OCI-LY1 (cell line): ENCODE measurements at regions not wholly inside any gene's neighbourhood (a gene's known extent, or its start where the extent isn't known, plus 50 kb on each side); places are given as distances from the start of the nearest gene placed in this dataset.

Experiments used
- H2AFZ ChIP-seq: fragments of 200-600 bp; sonication (generic), shearing (Covaris generic); 2 replicates; pipeline ENCODE4 v1.6.0; 2014; ENCODE audit warnings: antibody characterized with exemption, mild to moderate bottlenecking, low read length
- H3F3A ChIP-seq: fragments of 200-600 bp; sonication (generic), shearing (Covaris generic); 2 replicates; pipeline ENCODE4 v1.6.0; 2014; ENCODE audit warnings: mild to moderate bottlenecking, antibody characterized with exemption, low read length, moderate library complexity; ENCODE audit not compliant: insufficient read depth
- H3K27ac ChIP-seq: fragments of 200-600 bp; sonication (generic); 2 replicates; pipeline ENCODE4 v1.5.1; 2014; ENCODE audit warnings: low read length, mixed run types, mild to moderate bottlenecking, low read depth; ENCODE audit not compliant: poor library complexity, severe bottlenecking
- H3K27me3 ChIP-seq: fragments of 200-600 bp; sonication (generic); 2 replicates; pipeline ENCODE4 v1.6.0; 2014; ENCODE audit warnings: antibody characterized with exemption, mild to moderate bottlenecking, low read length, moderate library complexity; ENCODE audit not compliant: insufficient read depth
- H3K36me3 ChIP-seq: fragments of 200-600 bp; sonication (generic); 2 replicates; pipeline ENCODE4 v1.6.1; 2014; ENCODE audit warnings: mild to moderate bottlenecking, antibody characterized with exemption, low read length, moderate library complexity, mixed read lengths; ENCODE audit not compliant: insufficient read depth
- H3K4me1 ChIP-seq: fragments of 200-600 bp; sonication (generic); 2 replicates; pipeline ENCODE4 v1.5.1; 2014; ENCODE audit warnings: mild to moderate bottlenecking, low read length, moderate library complexity; ENCODE audit not compliant: insufficient read depth, severe bottlenecking
- H3K4me2 ChIP-seq: fragments of 200-600 bp; sonication (generic), shearing (Covaris generic); 2 replicates; pipeline ENCODE4 v1.6.1; 2014; ENCODE audit warnings: low read length
- H3K4me3 ChIP-seq: fragments of 200-600 bp; sonication (generic); 2 replicates; pipeline ENCODE4 v1.5.1; 2014; ENCODE audit warnings: low read length, low read depth, mild to moderate bottlenecking, mixed read lengths; ENCODE audit not compliant: poor library complexity, severe bottlenecking
- H3K79me2 ChIP-seq: fragments of 200-600 bp; shearing (Covaris generic); 2 replicates; pipeline ENCODE4 v1.6.1; 2016; ENCODE audit warnings: mixed run types, low read length, mixed read lengths; ENCODE audit not compliant: insufficient read depth
- H3K9ac ChIP-seq: fragments of 200-600 bp; sonication (generic), shearing (Covaris generic); 2 replicates; pipeline ENCODE4 v1.6.1; 2014; ENCODE audit warnings: mild to moderate bottlenecking, low read length, mixed read lengths
- H3K9me2 ChIP-seq: fragments of 200-600 bp; sonication (generic), shearing (Covaris generic); 2 replicates; pipeline ENCODE4 v1.6.1; 2014; ENCODE audit warnings: low read depth, mild to moderate bottlenecking, low read length, mixed read lengths
- H3K9me3 ChIP-seq: fragments of 200-600 bp; shearing (Covaris generic); 2 replicates; pipeline ENCODE4 v1.6.1; 2014; ENCODE audit warnings: low read length, mixed read lengths
- H4K20me1 ChIP-seq: fragments of 200-600 bp; sonication (generic), shearing (Covaris generic); 2 replicates; pipeline ENCODE4 v1.6.0; 2016; ENCODE audit warnings: mild to moderate bottlenecking, low read length; ENCODE audit not compliant: insufficient read depth
- CTCF ChIP-seq: fragments of 200-600 bp; sonication (generic), shearing (Covaris generic); IDR thresholded peaks from 2 replicates; pipeline ENCODE4 v1.5.1; 2017; ENCODE audit warnings: mild to moderate bottlenecking, antibody characterized with exemption, low read length, moderate library complexity, mixed read lengths
- EZH2 ChIP-seq: fragments of 200-600 bp; sonication (generic), shearing (Covaris generic); IDR thresholded peaks from 2 replicates; pipeline ENCODE4 v1.8.0; 2017; ENCODE audit warnings: borderline replicate concordance, mixed run types, mild to moderate bottlenecking, antibody characterized with exemption, low read length, moderate library complexity, mixed read lengths

GRCh38 chr14:78088916-78089315 lies 81.3 kb upstream of the NRXN3 start:
- Histone ChIP-seq H3K36me3 (no peaks in the 10 kb centered on the region), H3K9ac (no peak overlapping the region), H3K4me2 (no peak overlapping the region), H4K20me1 (no peaks in the 10 kb centered on the region), H3K27ac (no peak overlapping the region), H3K9me2 (no peaks in the 10 kb centered on the region), H3F3A (no peaks in the 10 kb centered on the region), H3K9me3 (no peaks in the 10 kb centered on the region), H2AFZ (no peak overlapping the region), H3K79me2 (no peaks in the 10 kb centered on the region), H3K4me3 (no peak overlapping the region), H3K27me3 (no peaks in the 10 kb centered on the region), H3K4me1 (no peaks in the 10 kb centered on the region)
- TF ChIP-seq CTCF = no peak
- no peak for TF ChIP-seq EZH2

- no peaks in the 10 kb centered on the region for H3K9me3 ChIP-seq
- no peaks in the 10 kb centered on the region for H3K9me2 ChIP-seq
- H4K20me1 ChIP-seq = no peaks in the 10 kb centered on the region
- no peak for TF ChIP-seq EZH2
- TF ChIP-seq CTCF = no peak
- no peaks in the 10 kb centered on the region for H3K4me1 ChIP-seq
- H3K36me3 ChIP-seq = no peaks in the 10 kb centered on the region
- no peaks in the 10 kb centered on the region for H3F3A ChIP-seq
- no peak overlapping the region for H3K27ac ChIP-seq
- no peak overlapping the region for H3K4me2 ChIP-seq
- no peak overlapping the region for H3K4me3 ChIP-seq
- no peak overlapping the region for H2AFZ ChIP-seq
- H3K27me3 ChIP-seq = no peaks in the 10 kb centered on the region
- no peak overlapping the region for H3K9ac ChIP-seq
- no peaks in the 10 kb centered on the region for H3K79me2 ChIP-seq
Observed at GRCh38 chr14:78090864-78091263, 79.3 kb upstream of the NRXN3 start.

- no peaks in the 10 kb centered on the region for H3K36me3 ChIP-seq
- H3K9me2 ChIP-seq = no peaks in the 10 kb centered on the region
- H3K4me3 ChIP-seq = no peak overlapping the region
- H3K27ac ChIP-seq = no peak overlapping the region
- no peaks in the 10 kb centered on the region for H3F3A ChIP-seq
- no peaks in the 10 kb centered on the region for H3K4me1 ChIP-seq
- H2AFZ ChIP-seq = no peak overlapping the region
- H3K9me3 ChIP-seq = no peaks in the 10 kb centered on the region
- no peaks in the 10 kb centered on the region for H4K20me1 ChIP-seq
- no peak for TF ChIP-seq EZH2
- TF ChIP-seq CTCF = no peak
- no peak overlapping the region for H3K4me2 ChIP-seq
- no peak overlapping the region for H3K9ac ChIP-seq
- no peaks in the 10 kb centered on the region for H3K27me3 ChIP-seq
- no peaks in the 10 kb centered on the region for H3K79me2 ChIP-seq
Observed at GRCh38 chr14:78091361-78091760, 78.8 kb upstream of the NRXN3 start.
